Kidney epithelial cell (primary cell): ENCODE measurements at regions not wholly inside any gene's neighbourhood (a gene's known extent, or its start where the extent isn't known, plus 50 kb on each side); places are given as distances from the start of the nearest gene placed in this dataset.
"Not testable (repeated sequence)": the region's sequence is repeated elsewhere in the genome, so short reads cannot be mapped to it uniquely, and the experiment has no call there.

Source experiments
- DNase-seq: peaks from one replicate; pipeline ENCODE4 v3.0.0-alpha.2; 2010; ENCODE audit warnings: low read depth
- H3K27me3 ChIP-seq: 2 replicates; pipeline ENCODE4 v1.6.0; 2011; ENCODE audit warnings: low read length; ENCODE audit not compliant: control insufficient read depth, insufficient read depth
- H3K36me3 ChIP-seq: 2 replicates; pipeline ENCODE4 v1.5.1; 2011; ENCODE audit warnings: low read length; ENCODE audit not compliant: control insufficient read depth, insufficient read depth
- H3K4me3 ChIP-seq: 2 replicates; pipeline ENCODE4 v1.5.1; 2011; ENCODE audit warnings: low read depth, mild to moderate bottlenecking, control low read depth, low read length
- TF ChIP-seq, protein P1 (sequence below): IDR thresholded peaks from 2 replicates; pipeline ENCODE4 v1.5.1; 2011; ENCODE audit warnings: mild to moderate bottlenecking, moderate library complexity, low read length, control low read depth, inconsistent platforms; ENCODE audit not compliant: insufficient read depth, poor library complexity, severe bottlenecking

DNA sequence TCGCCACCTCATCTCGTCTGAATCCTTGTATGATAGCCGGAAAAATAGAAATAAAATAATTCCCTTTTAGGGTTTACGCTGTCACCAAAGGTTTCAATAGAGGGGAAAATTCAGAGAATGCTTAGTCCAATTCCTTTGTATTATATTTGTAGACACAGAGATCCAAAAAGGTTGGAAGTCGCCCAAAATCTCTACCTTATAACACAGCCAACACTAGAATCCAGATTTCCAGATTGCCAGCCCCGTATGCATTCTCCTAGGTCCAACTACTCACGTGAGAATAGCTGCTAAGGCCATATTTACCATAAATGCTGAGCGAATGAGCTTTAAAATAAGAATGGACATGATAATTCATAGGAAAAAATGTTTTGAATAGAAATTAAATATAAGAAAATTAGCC, 124.5 kb downstream of the KCNK1 start:
- no peaks in the 10 kb centered on the region for H3K27me3 ChIP-seq
- TF ChIP-seq, protein P1, sequence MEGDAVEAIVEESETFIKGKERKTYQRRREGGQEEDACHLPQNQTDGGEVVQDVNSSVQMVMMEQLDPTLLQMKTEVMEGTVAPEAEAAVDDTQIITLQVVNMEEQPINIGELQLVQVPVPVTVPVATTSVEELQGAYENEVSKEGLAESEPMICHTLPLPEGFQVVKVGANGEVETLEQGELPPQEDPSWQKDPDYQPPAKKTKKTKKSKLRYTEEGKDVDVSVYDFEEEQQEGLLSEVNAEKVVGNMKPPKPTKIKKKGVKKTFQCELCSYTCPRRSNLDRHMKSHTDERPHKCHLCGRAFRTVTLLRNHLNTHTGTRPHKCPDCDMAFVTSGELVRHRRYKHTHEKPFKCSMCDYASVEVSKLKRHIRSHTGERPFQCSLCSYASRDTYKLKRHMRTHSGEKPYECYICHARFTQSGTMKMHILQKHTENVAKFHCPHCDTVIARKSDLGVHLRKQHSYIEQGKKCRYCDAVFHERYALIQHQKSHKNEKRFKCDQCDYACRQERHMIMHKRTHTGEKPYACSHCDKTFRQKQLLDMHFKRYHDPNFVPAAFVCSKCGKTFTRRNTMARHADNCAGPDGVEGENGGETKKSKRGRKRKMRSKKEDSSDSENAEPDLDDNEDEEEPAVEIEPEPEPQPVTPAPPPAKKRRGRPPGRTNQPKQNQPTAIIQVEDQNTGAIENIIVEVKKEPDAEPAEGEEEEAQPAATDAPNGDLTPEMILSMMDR = no peak
- H3K4me3 ChIP-seq = no peak overlapping the region
- H3K36me3 ChIP-seq = no peaks in the 10 kb centered on the region
- DNase-seq = no peak

DNA sequence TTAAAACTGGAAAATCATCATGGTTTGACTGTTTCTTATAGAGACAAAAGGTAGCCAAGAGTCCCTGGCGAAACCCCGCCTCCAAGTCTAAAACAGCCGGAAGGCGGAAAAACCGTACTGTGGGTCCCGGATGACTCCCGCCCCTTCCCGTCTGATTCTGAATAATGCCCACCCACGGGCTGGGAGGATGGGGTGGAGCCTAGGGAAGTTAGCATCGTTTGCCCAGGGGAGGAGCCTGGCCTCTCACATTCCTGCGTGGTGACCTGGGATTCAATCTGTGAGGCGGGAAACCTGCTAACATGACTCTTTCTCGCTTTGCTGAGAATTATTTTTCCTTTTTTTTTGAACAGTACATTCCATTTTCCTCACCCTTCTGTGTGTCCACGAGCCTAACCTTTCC, 124.9 kb downstream of the KCNK1 start:
- H3K4me3 ChIP-seq = no peak overlapping the region
- no peak for DNase-seq
- TF ChIP-seq, protein P1 = no peak
- H3K36me3 ChIP-seq = no peaks in the 10 kb centered on the region
- no peaks in the 10 kb centered on the region for H3K27me3 ChIP-seq

- no peak for DNase-seq
- TF ChIP-seq, protein P1 = no peak
- Histone ChIP-seq H3K4me3 (no peak overlapping the region), H3K36me3 (no peaks in the 10 kb centered on the region), H3K27me3 (no peaks in the 10 kb centered on the region)
Measured at GRCh38 chr1:233744779-233745513, 131.0 kb downstream of the KCNK1 start.

DNA sequence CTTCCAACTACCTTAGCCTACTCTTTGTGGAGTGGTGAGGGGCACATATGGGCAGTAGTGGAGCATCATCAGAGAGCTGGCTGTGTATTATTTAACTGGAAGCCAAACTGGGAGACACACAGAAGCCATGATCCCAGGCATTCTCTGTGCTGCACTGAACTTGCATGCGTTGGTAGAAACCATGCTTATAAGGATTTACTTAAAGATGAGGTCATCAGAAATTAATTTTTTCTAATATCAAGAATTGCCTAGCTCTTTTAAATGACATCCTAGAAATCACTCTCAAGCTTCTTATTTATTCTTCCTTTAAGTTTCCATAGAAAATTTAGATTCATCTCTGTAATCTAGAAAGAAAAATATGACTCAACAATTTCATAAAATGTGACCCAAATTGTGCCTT, 136.2 kb downstream of the KCNK1 start:
- no peaks in the 10 kb centered on the region for H3K36me3 ChIP-seq
- H3K4me3 ChIP-seq = no peak overlapping the region
- no peak for DNase-seq
- H3K27me3 ChIP-seq = no peaks in the 10 kb centered on the region
- TF ChIP-seq, protein P1 = no peak

- no peak for DNase-seq
- H3K4me3 ChIP-seq = no peak overlapping the region
Measured at GRCh38 chr1:233759665-233760064, 144.8 kb upstream of the SLC35F3 start.

DNA sequence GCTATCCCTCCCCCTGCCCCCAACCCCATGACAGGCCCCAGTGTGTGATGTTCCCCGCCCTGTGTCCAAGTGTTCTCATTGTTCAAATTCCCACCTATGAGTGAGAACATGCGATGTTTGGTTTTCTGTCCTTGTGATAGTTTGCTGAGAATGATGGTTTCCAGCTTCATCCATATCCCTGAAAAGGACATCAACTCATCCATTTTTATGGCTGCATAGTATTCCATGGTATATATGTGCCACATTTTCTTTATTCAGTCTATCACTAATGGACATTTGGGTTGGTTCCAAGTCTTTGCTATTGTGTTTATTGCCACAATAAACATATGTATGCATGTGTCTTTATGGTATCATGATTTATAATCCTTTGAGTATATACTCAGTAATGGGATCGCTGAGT, 140.2 kb upstream of the SLC35F3 start:
- DNase-seq, H3K4me3 ChIP-seq, H3K27me3 ChIP-seq, H3K36me3 ChIP-seq: not testable (repeated sequence)

More at GRCh38 chr1:233759665-233760064, 144.8 kb upstream of the SLC35F3 start:
- no peaks in the 10 kb centered on the region for H3K27me3 ChIP-seq
- H3K36me3 ChIP-seq = no peaks in the 10 kb centered on the region
- TF ChIP-seq, protein P1 = no peak
